ENCODE measurements at regions not wholly inside any gene's neighbourhood (a gene's known extent, or its start where the extent isn't known, plus 50 kb on each side); places are given as distances from the start of the nearest gene placed in this dataset.
"Not testable (repeated sequence)": the region's sequence is repeated elsewhere in the genome, so short reads cannot be mapped to it uniquely, and the experiment has no call there.

- intact Hi-C loops (cut with micrococcal nuclease), result loop anchor here (5.0 kb wide), 1 partner anchor 57 kb away; no protein-coding TSS in a partner anchor
These were observed 161.8 kb upstream of the IVNS1ABP start for GRCh38 chr1:185478877-185479276.

GRCh38 chr1:185477638-185478580 lies 160.9 kb upstream of the IVNS1ABP start:
- intact Hi-C loops (cut with micrococcal nuclease), result loop anchor here (5.0 kb wide), 1 partner anchor 56 kb away; no protein-coding TSS in a partner anchor

- intact Hi-C loops (cut with micrococcal nuclease), result loop anchor here (1.0 to 5.0 kb wide), 2 partner anchors 34 to 52 kb away; no protein-coding TSS in a partner anchor
These were observed 157.6 kb upstream of the IVNS1ABP start for GRCh38 chr1:185474440-185475149.

DNA sequence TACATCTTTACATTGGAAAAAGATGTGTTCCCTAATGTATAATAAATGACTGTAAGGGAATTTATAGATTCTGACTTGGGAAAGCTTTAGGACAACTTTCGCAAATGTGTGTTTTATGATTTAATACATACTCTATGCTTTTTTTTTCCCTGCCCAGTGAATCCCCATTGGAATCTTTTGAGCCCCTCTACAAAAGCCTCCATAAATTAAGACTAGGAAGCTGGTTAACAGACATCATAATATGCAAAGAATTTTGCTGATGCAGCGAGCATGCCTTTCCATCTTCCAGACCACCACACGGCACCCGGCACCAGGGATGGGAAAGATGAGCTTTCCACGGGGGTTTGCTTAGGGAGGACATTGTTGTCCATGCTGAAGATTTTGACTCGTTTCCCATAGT lies 156.1 kb upstream of the IVNS1ABP start:
- intact Hi-C loops (cut with micrococcal nuclease), result no loop called here

GRCh38 chr1:185468626-185469025 lies 151.6 kb upstream of the IVNS1ABP start:
- intact Hi-C loops (cut with micrococcal nuclease), result no loop called here

GRCh38 chr1:185467122-185467521 lies 150.1 kb upstream of the IVNS1ABP start:
- intact Hi-C loops (cut with micrococcal nuclease), result no loop called here

- intact Hi-C loops (cut with micrococcal nuclease), result no loop called here
These were observed 147.7 kb upstream of the IVNS1ABP start for GRCh38 chr1:185464777-185465176.

DNA sequence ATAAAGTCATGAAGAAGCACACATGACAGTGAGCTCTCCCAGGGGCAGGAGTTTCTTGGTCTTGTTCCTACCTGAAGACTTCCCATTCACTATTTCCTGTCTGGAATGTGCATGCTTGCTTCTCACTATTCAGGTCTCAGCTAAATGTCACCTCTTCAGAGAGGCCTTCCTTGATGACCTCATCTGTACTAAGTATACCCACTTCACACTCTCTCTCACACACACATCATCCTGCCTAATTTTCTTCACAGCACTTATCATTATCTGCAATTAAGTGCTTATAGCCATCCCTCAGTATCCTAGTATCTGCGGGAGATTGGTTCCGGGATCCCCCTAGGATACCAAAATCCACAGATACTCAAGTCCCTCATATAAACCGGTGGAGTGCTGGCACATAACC lies 146.4 kb upstream of the IVNS1ABP start:
- intact Hi-C loops (cut with micrococcal nuclease), result no loop called here

- intact Hi-C loops (cut with micrococcal nuclease), result no loop called here
These were observed 146.0 kb upstream of the IVNS1ABP start for GRCh38 chr1:185463011-185463410.

- intact Hi-C loops (cut with micrococcal nuclease), result not testable (repeated sequence)
These were observed 143.7 kb upstream of the IVNS1ABP start for GRCh38 chr1:185460723-185461122.

DNA sequence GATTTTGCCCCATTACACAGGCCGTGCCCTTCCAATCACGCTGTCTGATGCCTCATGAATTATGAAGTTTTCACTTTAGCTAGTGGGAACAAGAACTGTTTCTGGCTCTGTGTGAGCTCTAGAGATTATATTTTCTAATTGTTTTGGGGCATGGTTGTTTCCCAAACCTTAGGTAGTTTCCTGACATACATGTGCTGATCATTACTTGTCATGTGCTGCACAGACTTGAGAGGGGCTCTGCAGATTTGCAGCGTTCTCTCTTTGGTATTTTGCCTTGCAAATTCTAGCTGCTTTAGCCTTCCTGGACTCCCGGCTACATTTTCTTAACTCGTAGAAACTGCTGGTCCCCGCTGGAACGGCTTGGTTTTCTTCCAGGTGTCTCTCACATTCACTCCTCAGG lies 142.1 kb upstream of the IVNS1ABP start:
- intact Hi-C loops (cut with micrococcal nuclease), result no loop called here

DNA sequence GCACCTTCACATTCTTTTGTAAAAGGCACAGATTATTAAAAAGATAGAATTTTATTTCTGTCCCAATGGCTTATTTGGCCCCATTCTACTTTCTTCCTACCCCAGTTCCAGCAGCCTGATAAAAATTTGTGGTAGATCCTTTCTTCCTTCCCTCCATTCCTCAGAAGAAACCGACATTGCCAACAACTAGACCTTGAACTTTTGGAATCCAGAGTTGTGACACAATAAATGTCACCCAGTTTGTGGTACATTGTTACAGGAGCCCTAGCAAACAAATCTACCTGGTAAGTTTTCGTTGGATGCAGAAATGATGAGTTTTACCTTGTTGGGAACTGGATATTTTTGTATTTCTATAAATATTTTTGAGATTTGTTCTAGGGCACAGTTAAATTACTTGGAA lies 141.6 kb upstream of the IVNS1ABP start:
- intact Hi-C loops (cut with micrococcal nuclease), result no loop called here

GRCh38 chr1:185453496-185454192 lies 136.6 kb upstream of the IVNS1ABP start:
- intact Hi-C loops (cut with micrococcal nuclease), result no loop called here

DNA sequence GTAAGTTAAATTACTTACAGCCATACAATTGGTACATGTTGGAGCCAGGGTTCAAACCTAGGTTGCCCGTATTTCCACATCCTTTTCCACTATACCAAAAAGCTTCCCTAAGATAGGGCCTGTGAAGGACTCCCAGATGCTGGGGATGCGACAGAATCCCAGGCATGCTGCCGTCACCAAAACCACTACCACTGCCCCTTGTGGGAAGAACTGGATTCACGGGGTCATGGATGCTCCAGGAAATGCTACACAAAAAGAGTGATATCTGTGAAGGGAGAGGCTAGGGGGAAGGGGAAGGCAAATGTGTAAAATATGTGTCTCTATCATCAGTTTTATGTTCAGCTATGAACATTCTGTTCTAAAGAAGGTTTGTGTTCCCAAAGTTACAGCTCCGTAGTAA lies 133.9 kb upstream of the IVNS1ABP start:
- intact Hi-C loops (cut with micrococcal nuclease), result no loop called here

- intact Hi-C loops (cut with micrococcal nuclease), result no loop called here
These were observed 133.2 kb upstream of the IVNS1ABP start for GRCh38 chr1:185450060-185450788.

GRCh38 chr1:185449378-185450059 lies 132.5 kb upstream of the IVNS1ABP start:
- intact Hi-C loops (cut with micrococcal nuclease), result no loop called here

DNA sequence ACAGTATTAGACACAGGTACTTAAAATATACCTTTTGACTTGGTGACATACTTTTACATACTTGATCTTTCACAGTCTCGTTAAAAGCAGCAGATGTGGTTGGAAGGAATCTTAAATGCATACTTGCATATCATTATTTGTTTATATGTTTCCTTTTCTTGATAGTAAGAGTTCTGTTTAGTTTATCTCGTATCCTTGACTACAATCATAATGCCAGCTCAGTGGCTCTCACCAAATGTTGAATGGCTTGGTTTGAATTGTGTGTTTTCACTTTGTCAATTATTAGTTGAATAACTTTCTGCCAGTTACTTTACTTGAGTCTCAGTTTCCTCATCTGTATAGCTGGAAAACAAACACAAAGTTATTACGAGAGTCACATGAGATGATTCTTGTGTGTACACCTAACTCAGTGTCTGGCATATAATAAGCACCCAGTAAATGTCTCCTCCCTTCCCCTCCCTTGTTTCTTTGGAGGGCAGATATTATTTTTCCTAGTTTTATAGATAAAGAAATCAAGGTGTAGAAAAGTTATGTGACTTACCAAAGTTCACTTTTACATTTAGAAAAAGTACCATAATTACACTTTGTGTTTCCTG lies 131.6 kb upstream of the IVNS1ABP start:
- intact Hi-C loops (cut with micrococcal nuclease), result no loop called here

- intact Hi-C loops (cut with micrococcal nuclease), result no loop called here
These were observed 129.1 kb upstream of the IVNS1ABP start for GRCh38 chr1:185446131-185446530.

- intact Hi-C loops (cut with micrococcal nuclease), result no loop called here
These were observed 128.6 kb upstream of the IVNS1ABP start for GRCh38 chr1:185445594-185445993.

GRCh38 chr1:185444676-185445075 lies 127.6 kb upstream of the IVNS1ABP start:
- intact Hi-C loops (cut with micrococcal nuclease), result loop anchor here (5.0 kb wide), 1 partner anchor 692 kb away; the partner anchor contains the start of gene EDEM3

Measured in T-helper 1 cell treated with Interleukin-12 subunit alpha and Interleukin-12 subunit beta and Interleukin-4 antibody, amounts not matched to agents 30 ng/mL and 1 ng/mL, for 36 hours (primary cell).